Endothelial cell of hepatic sinusoid (primary cell): ENCODE measurements at regions not wholly inside any gene's neighbourhood (a gene's known extent, or its start where the extent isn't known, plus 50 kb on each side); places are given as distances from the start of the nearest gene placed in this dataset.

Experiments used
- in situ Hi-C: cut with HindIII; loops from 2 replicates; pipeline ENCODE4 v1.10.0; 2017; ENCODE audit warnings: low sequenced_read_pairs

DNA sequence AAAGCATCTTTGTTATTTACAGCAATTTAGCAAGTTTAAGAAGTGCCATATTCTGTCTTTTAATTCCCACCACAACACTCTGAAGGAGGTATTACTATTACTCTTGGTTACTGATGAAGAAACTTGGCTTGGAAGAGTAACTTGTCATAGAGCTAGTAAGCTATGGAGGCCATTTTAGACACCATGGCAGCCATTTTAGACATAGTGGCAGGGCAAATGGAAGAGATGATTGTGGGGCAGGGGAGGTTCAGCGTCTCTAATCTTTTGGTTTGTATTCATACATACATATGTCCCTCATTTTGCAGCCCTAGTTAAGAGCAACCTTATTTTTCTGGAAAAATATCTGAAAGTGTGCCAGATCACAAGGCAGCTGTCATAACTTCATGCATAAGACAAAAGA is 82.6 kb upstream of the SOX1 start:
- in situ Hi-C loops, result no loop called here

GRCh38 chr13:111990362-111990761 is 76.6 kb upstream of the SOX1 start:
- in situ Hi-C loops, result no loop called here

GRCh38 chr13:111992911-111993310 is 74.0 kb upstream of the SOX1 start:
- in situ Hi-C loops, result no loop called here

DNA sequence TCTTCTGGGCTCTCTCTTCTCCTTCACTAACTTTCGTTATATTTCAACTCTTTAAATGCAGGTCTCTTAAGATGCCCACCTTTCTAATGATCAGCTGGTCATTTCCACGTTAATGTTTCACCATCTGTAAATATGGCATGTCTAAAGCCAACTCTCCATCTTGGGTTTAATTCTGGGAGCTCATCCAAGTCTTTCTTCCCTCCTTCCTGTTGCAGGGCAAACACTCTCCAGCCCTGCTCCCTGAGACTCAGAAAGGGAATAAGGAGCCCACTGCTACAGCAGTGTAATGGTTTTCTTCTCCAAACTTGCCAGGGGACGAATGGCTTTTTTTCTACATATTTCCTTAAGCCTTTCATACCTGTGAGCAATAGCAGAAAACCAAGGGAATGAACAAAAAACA is 73.3 kb upstream of the SOX1 start:
- in situ Hi-C loops, result no loop called here

DNA sequence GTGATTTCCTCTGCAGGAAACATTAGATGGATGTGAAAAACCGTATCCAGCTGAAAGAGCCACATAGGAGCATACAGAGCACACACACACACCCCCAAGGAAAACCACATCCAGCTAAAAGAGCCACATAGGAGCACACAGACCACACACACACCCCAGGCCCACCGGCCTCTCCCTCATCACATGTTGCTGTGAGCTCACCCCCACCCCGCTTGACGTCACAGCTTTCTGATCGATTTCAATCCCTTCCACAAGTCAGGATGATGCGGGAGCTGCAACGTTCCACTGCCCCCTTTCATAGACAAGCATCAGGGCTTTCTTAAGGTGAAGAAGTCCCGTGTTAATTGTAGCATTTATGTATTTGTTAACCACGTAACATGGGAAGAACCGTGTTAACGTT is 72.4 kb upstream of the SOX1 start:
- in situ Hi-C loops, result no loop called here

GRCh38 chr13:111999352-111999751 is 67.6 kb upstream of the SOX1 start:
- in situ Hi-C loops, result no loop called here

- in situ Hi-C loops, result no loop called here
These were observed 66.1 kb upstream of the SOX1 start for GRCh38 chr13:112000888-112001287.

GRCh38 chr13:112001571-112001970 is 65.4 kb upstream of the SOX1 start:
- in situ Hi-C loops, result no loop called here

- in situ Hi-C loops, result no loop called here
These were observed 63.6 kb upstream of the SOX1 start for GRCh38 chr13:112003396-112003795.

GRCh38 chr13:112003941-112004340 is 63.0 kb upstream of the SOX1 start:
- in situ Hi-C loops, result no loop called here

DNA sequence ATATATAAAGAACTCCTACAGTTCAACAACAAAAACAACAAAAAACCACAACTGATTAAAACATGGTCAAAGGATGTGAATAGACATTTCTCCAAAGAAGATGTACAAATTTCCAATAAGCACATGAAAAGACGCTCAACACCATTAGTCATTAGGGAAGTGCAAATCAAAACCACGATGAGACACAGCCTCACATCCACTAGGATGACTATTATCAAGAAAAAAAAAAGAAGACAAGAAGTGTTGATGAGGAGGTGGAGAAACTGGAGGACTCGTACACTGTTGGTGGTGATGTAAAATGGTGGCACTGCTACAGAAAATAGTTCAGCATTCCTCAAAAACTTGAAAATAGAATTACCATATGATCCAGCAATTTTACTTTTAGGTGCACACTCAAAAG is 61.0 kb upstream of the SOX1 start:
- in situ Hi-C loops, result no loop called here

GRCh38 chr13:112007191-112007590 is 59.8 kb upstream of the SOX1 start:
- in situ Hi-C loops, result no loop called here

DNA sequence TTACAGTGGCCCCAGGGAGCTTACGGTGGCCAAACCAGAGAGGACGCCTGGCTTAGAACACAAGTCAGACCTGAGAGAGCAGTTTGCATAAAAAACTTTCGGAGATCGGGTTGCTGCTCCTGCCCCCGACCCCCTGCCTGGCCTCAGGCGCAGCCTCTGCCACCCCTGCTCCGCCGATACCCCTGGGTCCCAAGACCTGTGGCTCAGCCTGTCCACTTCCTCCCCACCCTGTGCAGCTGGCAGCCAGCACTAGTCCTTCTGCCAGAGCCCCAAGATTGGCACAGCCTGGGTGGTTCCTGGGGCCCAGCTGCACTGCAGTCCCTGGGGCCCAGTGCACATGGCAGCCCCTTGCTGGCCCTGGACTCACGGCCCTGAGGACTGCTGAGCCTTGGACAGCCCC is 56.2 kb upstream of the SOX1 start:
- in situ Hi-C loops, result no loop called here

GRCh38 chr13:112012016-112012704 is 54.8 kb upstream of the SOX1 start:
- in situ Hi-C loops, result no loop called here

- in situ Hi-C loops, result no loop called here
These were observed 54.3 kb upstream of the SOX1 start for GRCh38 chr13:112012705-112013085.

- in situ Hi-C loops, result no loop called here
These were observed 53.3 kb upstream of the SOX1 start for GRCh38 chr13:112013665-112014064.

- in situ Hi-C loops, result no loop called here
These were observed 52.1 kb upstream of the SOX1 start for GRCh38 chr13:112014857-112015256.
